ENCODE measurements at regions not wholly inside any gene's neighbourhood (a gene's known extent, or its start where the extent isn't known, plus 50 kb on each side); places are given as distances from the start of the nearest gene placed in this dataset.

DNA sequence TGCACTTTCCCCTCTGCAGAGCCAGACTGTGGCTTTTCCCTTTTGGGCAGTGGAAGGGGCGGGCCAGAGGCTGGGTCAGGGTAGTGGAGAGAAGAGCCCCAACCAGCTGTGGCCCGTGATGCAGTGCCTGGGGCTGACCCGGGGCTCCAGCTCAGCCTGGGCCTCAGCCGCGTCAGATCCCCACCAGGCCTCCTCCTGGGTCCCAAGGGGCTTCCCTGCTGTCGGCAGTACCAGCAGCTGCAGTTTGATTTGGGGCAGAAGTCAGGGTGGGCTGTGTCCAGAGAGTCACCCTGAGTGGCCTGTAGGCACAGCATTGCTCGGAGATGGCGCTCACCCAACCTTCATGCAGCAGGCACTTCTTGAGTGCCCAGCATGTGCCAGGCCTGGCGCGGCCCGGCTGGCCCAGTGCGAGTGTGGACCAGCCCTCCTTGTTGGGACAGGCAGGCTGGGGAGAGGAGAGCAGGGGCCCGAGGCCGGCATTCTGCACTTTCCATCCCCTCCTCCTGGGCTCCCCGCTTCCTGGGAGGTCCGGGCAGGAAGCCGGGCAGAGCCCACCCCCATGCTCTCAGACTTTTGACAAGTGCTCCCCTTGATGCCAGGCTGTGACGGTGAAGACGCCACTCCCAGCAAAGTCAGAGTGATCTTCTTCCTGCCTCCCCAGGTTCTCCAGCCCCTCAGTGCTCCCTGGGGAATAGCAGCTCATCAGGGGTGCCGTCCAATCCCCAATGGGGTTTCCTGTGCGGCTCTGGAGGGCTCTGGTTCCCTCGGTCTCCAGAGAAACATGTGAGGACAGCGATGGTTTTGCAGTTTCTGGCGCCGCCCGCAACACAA lies 88.3 kb upstream of the COL5A1 start:
- TF ChIP-seq POLR2A (IDR thresholded peaks at IDR 0.05) (no peak), EP300 (IDR thresholded peaks at IDR 0.05) (no peak)
- TF ChIP-seq, protein P1, sequence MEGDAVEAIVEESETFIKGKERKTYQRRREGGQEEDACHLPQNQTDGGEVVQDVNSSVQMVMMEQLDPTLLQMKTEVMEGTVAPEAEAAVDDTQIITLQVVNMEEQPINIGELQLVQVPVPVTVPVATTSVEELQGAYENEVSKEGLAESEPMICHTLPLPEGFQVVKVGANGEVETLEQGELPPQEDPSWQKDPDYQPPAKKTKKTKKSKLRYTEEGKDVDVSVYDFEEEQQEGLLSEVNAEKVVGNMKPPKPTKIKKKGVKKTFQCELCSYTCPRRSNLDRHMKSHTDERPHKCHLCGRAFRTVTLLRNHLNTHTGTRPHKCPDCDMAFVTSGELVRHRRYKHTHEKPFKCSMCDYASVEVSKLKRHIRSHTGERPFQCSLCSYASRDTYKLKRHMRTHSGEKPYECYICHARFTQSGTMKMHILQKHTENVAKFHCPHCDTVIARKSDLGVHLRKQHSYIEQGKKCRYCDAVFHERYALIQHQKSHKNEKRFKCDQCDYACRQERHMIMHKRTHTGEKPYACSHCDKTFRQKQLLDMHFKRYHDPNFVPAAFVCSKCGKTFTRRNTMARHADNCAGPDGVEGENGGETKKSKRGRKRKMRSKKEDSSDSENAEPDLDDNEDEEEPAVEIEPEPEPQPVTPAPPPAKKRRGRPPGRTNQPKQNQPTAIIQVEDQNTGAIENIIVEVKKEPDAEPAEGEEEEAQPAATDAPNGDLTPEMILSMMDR (IDR thresholded peaks at IDR 0.05), result no peak

All from ovary (tissue), 3 donors.